ENCODE measurements at regions not wholly inside any gene's neighbourhood (a gene's known extent, or its start where the extent isn't known, plus 50 kb on each side); places are given as distances from the start of the nearest gene placed in this dataset.

- H2BK20ac ChIP-seq (ENCODE audit: low read depth, low read length): no peak overlapping the region
These were observed 171.9 kb upstream of the GDNF start for GRCh38 chr5:38011668-38012188.

More at GRCh38 chr5:38011668-38012188, 171.9 kb upstream of the GDNF start:
- dilution Hi-C loops (cut with HindIII; ENCODE audit: low sequenced_read_pairs, unreplicated experiment): no loop called here
- Histone ChIP-seq H3K4me3 (ENCODE audit: insufficient read depth, low read depth, low read length) (no peak overlapping the region), H2AK9ac (replicated peaks; ENCODE audit: low read depth, low read length, poor library complexity) (no peak overlapping the region), H3K4me2 (ENCODE audit: low read depth, low read length) (no peak overlapping the region), H3K36me3 (ENCODE audit: control insufficient read depth, insufficient read depth, low read length) (no peaks in the 10 kb centered on the region), H3K79me1 (ENCODE audit: low read depth in 1 of 2, low read length in 2 of 2) (no peaks in the 10 kb centered on the region), H2BK5ac (ENCODE audit: low read depth, low read length, poor library complexity, severe bottlenecking) (no peak overlapping the region), H3K27ac (ENCODE audit: insufficient read depth, low read length) (no peak overlapping the region), H3K4ac (ENCODE audit: low read depth, low read length) (no peak overlapping the region), H3K18ac (ENCODE audit: low read depth, low read length) (no peak overlapping the region), H2AFZ (replicated peaks; ENCODE audit: low read length, poor library complexity) (no peak overlapping the region), H3K9me3 (ENCODE audit: control insufficient read depth, insufficient read depth, low read length) (no peaks in the 10 kb centered on the region), H2BK120ac (ENCODE audit: low read depth, low read length) (no peak overlapping the region), H4K91ac (ENCODE audit: insufficient read depth, low read depth, low read length) (no peak overlapping the region), H3K9me1 (ENCODE audit: insufficient read depth, low read length) (no peaks in the 10 kb centered on the region), H3K9ac (ENCODE audit: low read depth, low read length) (no peak overlapping the region), H4K20me1 (ENCODE audit: insufficient read depth, low read length) (no peaks in the 10 kb centered on the region), H2BK15ac (ENCODE audit: low read depth, low read length) (no peak overlapping the region), H3K4me1 (ENCODE audit: control insufficient read depth, insufficient read depth, low read length) (no peaks in the 10 kb centered on the region), H4K5ac (ENCODE audit: low read depth, low read length) (no peak overlapping the region), H2AK5ac (ENCODE audit: low read depth, low read length) (no peak overlapping the region), H4K8ac (ENCODE audit: low read depth in 2 of 2, low read length in 2 of 2) (no peak overlapping the region), H3K23ac (ENCODE audit: low read depth, low read length) (no peak overlapping the region), H3K27me3 (ENCODE audit: control insufficient read depth, insufficient read depth, low read length) (peaks cover 12% of the 10 kb centered on the region), H3K14ac (replicated peaks; ENCODE audit: low read depth, low read length) (no peak overlapping the region), H3K56ac (ENCODE audit: extremely low read depth, insufficient read depth, low read length) (no peak overlapping the region)
- WGBS, 2 experiments (ENCODE audit: extremely low coverage in 2 of 2, insufficient read length in 1 of 2): no CpG with 5 or more reads among the region's 3 CpGs
- TF ChIP-seq CEBPB (IDR thresholded peaks at IDR 0.05; ENCODE audit: low read depth, low read length): no peak
- TF ChIP-seq POLR2A (IDR thresholded peaks at IDR 0.05; ENCODE audit: low read depth, low read length): no peak
- no peak for TF ChIP-seq NFE2L2 (IDR thresholded peaks at IDR 0.05; ENCODE audit: low read depth, low read length)
- TF ChIP-seq CTCF (conservative IDR thresholded peaks at IDR 0.05; ENCODE audit: low read depth, low read length): no peak
- no peak for TF ChIP-seq RCOR1 (IDR thresholded peaks at IDR 0.05; ENCODE audit: insufficient replicate concordance, low read length)
- no peak for TF ChIP-seq MAFK (IDR thresholded peaks at IDR 0.05; ENCODE audit: low read depth, low read length)
- no peak for TF ChIP-seq MAZ (IDR thresholded peaks at IDR 0.05; ENCODE audit: borderline replicate concordance, low read depth, low read length)
- no peak for TF ChIP-seq USF2 (IDR thresholded peaks at IDR 0.05; ENCODE audit: low read depth, low read length)
- TF ChIP-seq ELK1 (IDR thresholded peaks at IDR 0.05; ENCODE audit: borderline replicate concordance, low read depth, low read length): no peak
- TF ChIP-seq BHLHE40 (IDR thresholded peaks at IDR 0.05; ENCODE audit: low read depth, low read length): no peak
- TF ChIP-seq RFX5 (IDR thresholded peaks at IDR 0.05; ENCODE audit: low read depth, low read length): no peak
- no peak for TF ChIP-seq MXI1 (IDR thresholded peaks at IDR 0.05; ENCODE audit: borderline replicate concordance, low read depth, low read length)
- no peak for TF ChIP-seq CHD1 (IDR thresholded peaks at IDR 0.05; ENCODE audit: low read depth, low read length)
- TF ChIP-seq RAD21 (IDR thresholded peaks at IDR 0.05; ENCODE audit: low read length): no peak
- no peak for TF ChIP-seq FOS (IDR thresholded peaks at IDR 0.05; ENCODE audit: low read depth, low read length)
- TF ChIP-seq SMC3 (IDR thresholded peaks at IDR 0.05; ENCODE audit: low read depth, low read length): no peak
- ChIA-PET CTCF (no interaction called here), POLR2A (ENCODE audit: unreplicated experiment) (no interaction called here)
- intact Hi-C loops (cut with micrococcal nuclease): no loop called here
- ATAC-seq (ENCODE audit: low read depth): no peak
- no peak for DNase-seq
- no TSS peak for BruUV-seq (replicated peaks)
- in situ Hi-C loops (cut with MboI; ENCODE audit: low sequenced_read_pairs): no loop called here
